HG02588 (cell line): ENCODE measurements at regions not wholly inside any gene's neighbourhood (a gene's known extent, or its start where the extent isn't known, plus 50 kb on each side); places are given as distances from the start of the nearest gene placed in this dataset.

Experiments used
- ATAC-seq: cut with Tn5 transposase; IDR thresholded peaks from one replicate; pipeline ENCODE4 v1.9.1; 2021; ENCODE audit warnings: mild to moderate bottlenecking, moderate library complexity; ENCODE audit not compliant: unreplicated experiment

GRCh38 chr22:48589901-48590300, 1237.8 kb downstream of the BRD1 start:
- ATAC-seq = no peak

GRCh38 chr22:48588878-48589450, 1238.7 kb downstream of the BRD1 start:
- ATAC-seq = no peak

- ATAC-seq = no peak
Measured at GRCh38 chr22:48588151-48588877, 1239.4 kb downstream of the BRD1 start.

- ATAC-seq = no peak
Measured at GRCh38 chr22:48587236-48587865, 1240.3 kb downstream of the BRD1 start.

- no peak for ATAC-seq
Measured at GRCh38 chr22:48586799-48587185, 1240.9 kb downstream of the BRD1 start.

GRCh38 chr22:48585916-48586798, 1241.5 kb downstream of the BRD1 start:
- ATAC-seq = no peak

GRCh38 chr22:48584170-48584569, 1243.5 kb downstream of the BRD1 start:
- no peak for ATAC-seq

GRCh38 chr22:48581796-48582469, 1245.7 kb downstream of the BRD1 start:
- no peak for ATAC-seq

GRCh38 chr22:48581205-48581766, 1246.4 kb downstream of the BRD1 start:
- ATAC-seq = no peak

GRCh38 chr22:48580481-48580970, 1247.1 kb downstream of the BRD1 start:
- ATAC-seq = no peak

- ATAC-seq = no peak
Measured at GRCh38 chr22:48579928-48580309, 1247.8 kb downstream of the BRD1 start.

GRCh38 chr22:48579043-48579927, 1248.4 kb downstream of the BRD1 start:
- no peak for ATAC-seq

- no peak for ATAC-seq
Measured at GRCh38 chr22:48578138-48579042, 1249.3 kb downstream of the BRD1 start.

GRCh38 chr22:48577691-48578090, 1250.0 kb downstream of the BRD1 start:
- no peak for ATAC-seq

GRCh38 chr22:48577014-48577690, 1250.5 kb downstream of the BRD1 start:
- ATAC-seq = no peak

GRCh38 chr22:48576333-48577013, 1251.2 kb downstream of the BRD1 start:
- no peak for ATAC-seq
